ENCODE measurements at regions not wholly inside any gene's neighbourhood (a gene's known extent, or its start where the extent isn't known, plus 50 kb on each side); places are given as distances from the start of the nearest gene placed in this dataset.

DNA sequence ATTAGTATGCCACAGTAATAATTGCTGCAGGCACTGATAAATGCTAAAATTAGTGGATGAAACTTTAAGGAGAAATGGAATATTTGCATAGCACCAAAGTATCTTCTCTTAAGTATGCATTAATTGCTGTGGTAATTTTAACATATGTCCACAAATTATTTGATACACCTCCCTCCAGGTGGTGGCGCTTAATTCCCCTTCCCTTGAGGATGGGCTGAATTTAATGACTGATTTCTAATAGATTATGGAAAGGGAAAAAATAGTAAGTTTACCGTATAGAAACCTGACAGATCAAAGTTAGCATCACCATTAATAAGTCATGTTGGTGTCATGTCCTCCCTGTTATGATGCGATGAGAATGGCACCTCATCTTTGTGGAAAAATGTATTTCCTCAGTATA, 519.2 kb downstream of the TFEC start:
- TF ChIP-seq, protein P1, sequence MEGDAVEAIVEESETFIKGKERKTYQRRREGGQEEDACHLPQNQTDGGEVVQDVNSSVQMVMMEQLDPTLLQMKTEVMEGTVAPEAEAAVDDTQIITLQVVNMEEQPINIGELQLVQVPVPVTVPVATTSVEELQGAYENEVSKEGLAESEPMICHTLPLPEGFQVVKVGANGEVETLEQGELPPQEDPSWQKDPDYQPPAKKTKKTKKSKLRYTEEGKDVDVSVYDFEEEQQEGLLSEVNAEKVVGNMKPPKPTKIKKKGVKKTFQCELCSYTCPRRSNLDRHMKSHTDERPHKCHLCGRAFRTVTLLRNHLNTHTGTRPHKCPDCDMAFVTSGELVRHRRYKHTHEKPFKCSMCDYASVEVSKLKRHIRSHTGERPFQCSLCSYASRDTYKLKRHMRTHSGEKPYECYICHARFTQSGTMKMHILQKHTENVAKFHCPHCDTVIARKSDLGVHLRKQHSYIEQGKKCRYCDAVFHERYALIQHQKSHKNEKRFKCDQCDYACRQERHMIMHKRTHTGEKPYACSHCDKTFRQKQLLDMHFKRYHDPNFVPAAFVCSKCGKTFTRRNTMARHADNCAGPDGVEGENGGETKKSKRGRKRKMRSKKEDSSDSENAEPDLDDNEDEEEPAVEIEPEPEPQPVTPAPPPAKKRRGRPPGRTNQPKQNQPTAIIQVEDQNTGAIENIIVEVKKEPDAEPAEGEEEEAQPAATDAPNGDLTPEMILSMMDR (IDR thresholded peaks at IDR 0.05) = no peak
- TF ChIP-seq POLR2AphosphoS5 (IDR thresholded peaks at IDR 0.05) = no peak
- no peak for TF ChIP-seq POLR2A (IDR thresholded peaks at IDR 0.05; ENCODE audit: low read depth)
- TF ChIP-seq EP300 (IDR thresholded peaks at IDR 0.05) = no peak
